ENCODE measurements at regions not wholly inside any gene's neighbourhood (a gene's known extent, or its start where the extent isn't known, plus 50 kb on each side); places are given as distances from the start of the nearest gene placed in this dataset.
A peak's percentile ranks its signal among the peaks of the same experiment; 100 is the strongest.

DNA sequence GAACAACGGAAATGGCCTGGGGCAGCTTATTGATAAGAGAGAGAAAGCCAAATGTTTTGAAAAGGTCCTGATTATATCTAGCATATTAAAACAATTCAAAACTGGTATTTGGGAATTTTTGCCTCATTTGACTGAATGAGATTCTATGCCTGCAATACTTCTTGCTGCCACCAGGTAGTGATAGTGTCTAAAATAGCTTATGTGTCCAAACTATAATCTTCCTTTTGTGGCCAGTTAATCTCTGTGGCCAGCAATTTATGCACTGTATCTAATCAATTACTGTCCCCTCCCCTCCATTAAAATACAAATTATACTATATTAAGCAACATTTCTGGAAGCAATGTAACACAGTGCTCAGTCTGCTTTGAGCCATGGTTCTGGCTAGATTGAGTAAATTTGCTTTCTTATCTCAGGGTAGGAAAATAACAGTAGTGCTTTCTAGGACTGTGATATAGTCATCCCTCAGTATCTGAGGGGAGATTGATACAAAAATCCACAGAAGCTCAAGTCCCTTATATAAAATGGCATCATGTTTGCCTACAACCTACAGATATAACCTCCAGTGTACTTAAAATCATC, 91.8 kb downstream of the FOXD2 start:
- ATAC-seq (ENCODE audit: low read depth) (no peak), DNase-seq (no peak)
- POLR2A ChIA-PET = no interaction called here
- Mint-ChIP-seq H3K9me3 (ENCODE audit: insufficient read depth) (peaks cover 13% of the 10 kb centered on the region), H3K4me1 (peaks cover 10% of the 10 kb centered on the region), H3K27me3 (peaks cover 64% of the 10 kb centered on the region), H3K27ac (no peak overlapping the region), H3K4me3 (no peak overlapping the region)
- Histone ChIP-seq H2AFZ (ENCODE audit: insufficient read depth, low read depth, low read length, poor library complexity, severe bottlenecking) (no peak overlapping the region), H3K9ac (ENCODE audit: low read length) (no peak overlapping the region), H3K4me3 (ENCODE audit: control extremely low read depth in 1 of 5, extremely low read depth in 1 of 5, insufficient read depth in 1 of 5, low read depth in 2 of 5, low read length in 4 of 5) (no peak overlapping the region), H3K79me2 (ENCODE audit: control insufficient read depth, insufficient read depth, low read length) (no peaks in the 10 kb centered on the region), H3K27ac (ENCODE audit: low read length in 2 of 2) (no peak overlapping the region), H4K20me1 (ENCODE audit: control insufficient read depth, insufficient read depth, low read length, poor library complexity, severe bottlenecking) (no peaks in the 10 kb centered on the region), H3K36me3 (replicated peaks in 1 of 2; ENCODE audit: control extremely low read depth in 1 of 2, control insufficient read depth in 1 of 2, extremely low read depth in 1 of 2, insufficient read depth in 2 of 2, low read length in 1 of 2) (no peaks in the 10 kb centered on the region), H3K4me2 (replicated peaks; ENCODE audit: low read depth, low read length, poor library complexity, severe bottlenecking) (no peak overlapping the region), H3K27me3 (replicated peaks in 1 of 4; ENCODE audit: control extremely low read depth in 1 of 4, control insufficient read depth in 3 of 4, insufficient read depth in 4 of 4, low read length in 3 of 4) (peaks cover 0 to 30% (median 7%) of the 10 kb centered on the region in 4 experiments), H3K9me3 (ENCODE audit: control extremely low read depth in 1 of 3, control insufficient read depth in 2 of 3, insufficient read depth in 1 of 3, low read length in 2 of 3) (peaks cover 2 to 10% (median 10%) of the 10 kb centered on the region in 3 donors), H3K4me1 (ENCODE audit: control insufficient read depth in 2 of 2, insufficient read depth in 2 of 2, low read length in 2 of 2) (peaks cover 8 to 9% of the 10 kb centered on the region in 2 donors)
- CTCF ChIA-PET = no interaction called here
- intact Hi-C loops (cut with micrococcal nuclease) = no loop called here
- no CpG with 5 or more reads among the region's 1 CpG for WGBS (ENCODE audit: insufficient coverage)
- no peak for TF ChIP-seq EZH2 (IDR thresholded peaks at IDR 0.05; ENCODE audit: borderline replicate concordance, insufficient read depth, low read depth, low read length, poor library complexity, severe bottlenecking)
- TF ChIP-seq, protein P1, sequence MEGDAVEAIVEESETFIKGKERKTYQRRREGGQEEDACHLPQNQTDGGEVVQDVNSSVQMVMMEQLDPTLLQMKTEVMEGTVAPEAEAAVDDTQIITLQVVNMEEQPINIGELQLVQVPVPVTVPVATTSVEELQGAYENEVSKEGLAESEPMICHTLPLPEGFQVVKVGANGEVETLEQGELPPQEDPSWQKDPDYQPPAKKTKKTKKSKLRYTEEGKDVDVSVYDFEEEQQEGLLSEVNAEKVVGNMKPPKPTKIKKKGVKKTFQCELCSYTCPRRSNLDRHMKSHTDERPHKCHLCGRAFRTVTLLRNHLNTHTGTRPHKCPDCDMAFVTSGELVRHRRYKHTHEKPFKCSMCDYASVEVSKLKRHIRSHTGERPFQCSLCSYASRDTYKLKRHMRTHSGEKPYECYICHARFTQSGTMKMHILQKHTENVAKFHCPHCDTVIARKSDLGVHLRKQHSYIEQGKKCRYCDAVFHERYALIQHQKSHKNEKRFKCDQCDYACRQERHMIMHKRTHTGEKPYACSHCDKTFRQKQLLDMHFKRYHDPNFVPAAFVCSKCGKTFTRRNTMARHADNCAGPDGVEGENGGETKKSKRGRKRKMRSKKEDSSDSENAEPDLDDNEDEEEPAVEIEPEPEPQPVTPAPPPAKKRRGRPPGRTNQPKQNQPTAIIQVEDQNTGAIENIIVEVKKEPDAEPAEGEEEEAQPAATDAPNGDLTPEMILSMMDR (IDR thresholded peaks at IDR 0.05) = peak; percentile 66

DNA sequence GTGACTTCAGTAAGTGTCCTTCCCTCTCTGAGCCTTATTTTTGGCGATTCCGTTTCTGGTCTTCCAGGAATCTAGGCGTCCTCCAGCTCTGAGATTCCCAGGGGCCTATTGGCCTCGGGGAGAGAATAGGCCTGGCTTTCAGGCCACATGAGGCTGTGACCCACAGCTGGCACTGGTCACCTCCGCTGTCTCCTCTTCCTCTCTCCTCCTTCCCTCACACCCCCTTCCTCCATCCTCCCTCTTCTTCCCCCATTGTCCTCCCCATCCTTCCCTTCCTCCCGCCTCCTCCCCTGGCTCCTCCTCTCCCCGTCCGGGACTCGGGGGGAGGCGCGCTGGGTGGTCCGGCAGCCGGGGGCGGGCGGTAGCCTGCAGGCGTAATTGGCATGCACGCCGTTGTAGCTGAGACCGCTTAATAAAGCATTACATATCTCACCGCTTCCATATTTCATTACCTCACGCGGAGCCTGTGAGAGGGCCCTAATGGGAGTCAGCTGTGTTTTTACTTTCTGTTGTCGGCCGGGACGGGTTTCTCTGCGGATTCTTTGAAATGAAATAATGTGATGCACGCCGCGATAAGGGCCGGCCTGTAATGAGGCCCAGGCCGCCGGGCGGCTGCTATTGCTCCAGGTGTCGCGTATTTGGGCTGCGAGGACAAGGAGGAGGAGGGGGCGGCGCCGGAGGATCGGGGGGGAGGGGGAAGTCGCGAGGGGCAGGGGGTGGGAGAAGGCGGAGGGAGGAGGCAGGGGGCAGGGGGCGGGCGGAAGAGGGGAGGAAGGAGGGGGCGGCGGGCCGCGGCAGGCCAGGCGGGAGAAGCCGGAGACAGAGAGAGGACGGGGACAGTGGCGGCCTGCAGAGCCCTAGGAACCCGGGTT, 95.3 kb downstream of the FOXD2 start:
- POLR2A ChIA-PET = no interaction called here
- DNase-seq (no peak), ATAC-seq (ENCODE audit: low read depth) (no peak)
- peak overlapping the region; percentile 64 for H2AFZ ChIP-seq (ENCODE audit: insufficient read depth, low read depth, low read length, poor library complexity, severe bottlenecking)
- peak overlapping the region in 4 of 5 experiments; percentile 12 to 51 (median 31) for H3K4me3 ChIP-seq (ENCODE audit: control extremely low read depth in 1 of 5, extremely low read depth in 1 of 5, insufficient read depth in 1 of 5, low read depth in 2 of 5, low read length in 4 of 5)
- intact Hi-C loops (cut with micrococcal nuclease) = no loop called here
- peaks cover 8 to 9% of the 10 kb centered on the region in 2 donors for H3K4me1 ChIP-seq (ENCODE audit: control insufficient read depth in 2 of 2, insufficient read depth in 2 of 2, low read length in 2 of 2)
- Mint-ChIP-seq H3K9me3 (ENCODE audit: insufficient read depth) (peaks cover 13% of the 10 kb centered on the region), H3K27ac (no peak overlapping the region), H3K4me3 (peak overlapping the region; percentile 73), H3K27me3 (peaks cover 64% of the 10 kb centered on the region), H3K4me1 (peaks cover 13% of the 10 kb centered on the region)
- H3K27ac ChIP-seq (ENCODE audit: low read length in 2 of 2) = no peak overlapping the region
- no peaks in the 10 kb centered on the region for H4K20me1 ChIP-seq (ENCODE audit: control insufficient read depth, insufficient read depth, low read length, poor library complexity, severe bottlenecking)
- peaks cover 2 to 10% (median 4%) of the 10 kb centered on the region in 3 donors for H3K9me3 ChIP-seq (ENCODE audit: control extremely low read depth in 1 of 3, control insufficient read depth in 2 of 3, insufficient read depth in 1 of 3, low read length in 2 of 3)
- peak overlapping the region; percentile 63 for H3K4me2 ChIP-seq (replicated peaks; ENCODE audit: low read depth, low read length, poor library complexity, severe bottlenecking)
- peak overlapping the region; percentile 58 for H3K9ac ChIP-seq (ENCODE audit: low read length)
- 23% methylated on average over 25 of the region's 54 CpGs for WGBS (ENCODE audit: insufficient coverage)
- H3K79me2 ChIP-seq (ENCODE audit: control insufficient read depth, insufficient read depth, low read length) = no peaks in the 10 kb centered on the region
- CTCF ChIA-PET = no interaction called here
- TF ChIP-seq, protein P1 (IDR thresholded peaks at IDR 0.05) = no peak
- no peak for TF ChIP-seq EZH2 (IDR thresholded peaks at IDR 0.05; ENCODE audit: borderline replicate concordance, insufficient read depth, low read depth, low read length, poor library complexity, severe bottlenecking)
- H3K27me3 ChIP-seq (replicated peaks in 1 of 4; ENCODE audit: control extremely low read depth in 1 of 4, control insufficient read depth in 3 of 4, insufficient read depth in 4 of 4, low read length in 3 of 4) = peaks cover 0 to 33% (median 13%) of the 10 kb centered on the region in 4 experiments
- no peaks in the 10 kb centered on the region for H3K36me3 ChIP-seq (replicated peaks in 1 of 2; ENCODE audit: control extremely low read depth in 1 of 2, control insufficient read depth in 1 of 2, extremely low read depth in 1 of 2, insufficient read depth in 2 of 2, low read length in 1 of 2)

Data from B cell (primary cell).